ENCODE measurements at regions not wholly inside any gene's neighbourhood (a gene's known extent, or its start where the extent isn't known, plus 50 kb on each side); places are given as distances from the start of the nearest gene placed in this dataset.
A peak's percentile ranks its signal among the peaks of the same experiment; 100 is the strongest.

DNA sequence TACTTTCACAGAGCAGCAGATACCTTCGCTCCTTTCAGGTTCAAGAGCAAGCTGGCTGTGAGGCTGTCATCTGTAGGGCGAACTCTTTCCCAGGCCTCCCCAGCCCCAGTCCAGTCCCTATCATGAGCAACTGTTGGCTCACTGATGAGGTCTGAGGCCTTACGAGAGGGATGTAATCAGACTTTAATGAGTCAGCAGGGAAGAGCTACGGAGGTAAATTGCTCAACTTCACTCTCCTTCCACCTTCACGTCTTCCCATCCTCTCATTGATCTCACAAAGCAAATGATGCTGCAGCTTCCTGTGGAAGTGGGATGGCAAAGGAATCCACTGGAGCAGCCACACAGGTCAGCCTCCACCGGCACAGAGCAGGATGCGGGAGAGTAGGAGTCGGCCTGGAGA lies 130.7 kb upstream of the TBCA start:
- H3K27ac ChIP-seq (ENCODE audit: low read length): no peak overlapping the region
- no peak for TF ChIP-seq EZH2 (IDR thresholded peaks at IDR 0.05; ENCODE audit: low read length, unreplicated experiment)
- no peak for TF ChIP-seq EZH2phosphoT487 (IDR thresholded peaks at IDR 0.05; ENCODE audit: borderline replicate concordance, low read length)
- TF ChIP-seq, protein P1, sequence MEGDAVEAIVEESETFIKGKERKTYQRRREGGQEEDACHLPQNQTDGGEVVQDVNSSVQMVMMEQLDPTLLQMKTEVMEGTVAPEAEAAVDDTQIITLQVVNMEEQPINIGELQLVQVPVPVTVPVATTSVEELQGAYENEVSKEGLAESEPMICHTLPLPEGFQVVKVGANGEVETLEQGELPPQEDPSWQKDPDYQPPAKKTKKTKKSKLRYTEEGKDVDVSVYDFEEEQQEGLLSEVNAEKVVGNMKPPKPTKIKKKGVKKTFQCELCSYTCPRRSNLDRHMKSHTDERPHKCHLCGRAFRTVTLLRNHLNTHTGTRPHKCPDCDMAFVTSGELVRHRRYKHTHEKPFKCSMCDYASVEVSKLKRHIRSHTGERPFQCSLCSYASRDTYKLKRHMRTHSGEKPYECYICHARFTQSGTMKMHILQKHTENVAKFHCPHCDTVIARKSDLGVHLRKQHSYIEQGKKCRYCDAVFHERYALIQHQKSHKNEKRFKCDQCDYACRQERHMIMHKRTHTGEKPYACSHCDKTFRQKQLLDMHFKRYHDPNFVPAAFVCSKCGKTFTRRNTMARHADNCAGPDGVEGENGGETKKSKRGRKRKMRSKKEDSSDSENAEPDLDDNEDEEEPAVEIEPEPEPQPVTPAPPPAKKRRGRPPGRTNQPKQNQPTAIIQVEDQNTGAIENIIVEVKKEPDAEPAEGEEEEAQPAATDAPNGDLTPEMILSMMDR (conservative IDR thresholded peaks at IDR 0.05; ENCODE audit: low read depth, low read length): no peak
- peak; percentile 25 for DNase-seq
- H3K9me2 ChIP-seq (replicated peaks; ENCODE audit: low read length): no peaks in the 10 kb centered on the region
- H3K27me3 ChIP-seq (ENCODE audit: low read length): no peaks in the 10 kb centered on the region
- no peak overlapping the region for H2AFZ ChIP-seq (ENCODE audit: low read length)
- ChIA-PET POLR2A (ENCODE audit: unreplicated experiment) (no interaction called here), CTCF (no interaction called here)
- H3K79me2 ChIP-seq (ENCODE audit: low read length): no peaks in the 10 kb centered on the region
- no peaks in the 10 kb centered on the region for H3F3A ChIP-seq (ENCODE audit: low read length, unreplicated experiment)
- ATAC-seq: no peak
- H3K9ac ChIP-seq (ENCODE audit: low read length): no peak overlapping the region
- no peaks in the 10 kb centered on the region for H3K36me3 ChIP-seq (ENCODE audit: low read depth, low read length)
- no peaks in the 10 kb centered on the region for H3K9me3 ChIP-seq (ENCODE audit: low read length)
- H3K4me1 ChIP-seq (ENCODE audit: insufficient read depth, low read length): no peaks in the 10 kb centered on the region
- no peak overlapping the region for H3K4me3 ChIP-seq (ENCODE audit: low read length)
- no peaks in the 10 kb centered on the region for H4K20me1 ChIP-seq (ENCODE audit: low read length)
- intact Hi-C loops (cut with micrococcal nuclease): no loop called here
- no peak overlapping the region for H3K4me2 ChIP-seq (ENCODE audit: low read length)
- BruUV-seq (replicated peaks): no TSS peak

DNA sequence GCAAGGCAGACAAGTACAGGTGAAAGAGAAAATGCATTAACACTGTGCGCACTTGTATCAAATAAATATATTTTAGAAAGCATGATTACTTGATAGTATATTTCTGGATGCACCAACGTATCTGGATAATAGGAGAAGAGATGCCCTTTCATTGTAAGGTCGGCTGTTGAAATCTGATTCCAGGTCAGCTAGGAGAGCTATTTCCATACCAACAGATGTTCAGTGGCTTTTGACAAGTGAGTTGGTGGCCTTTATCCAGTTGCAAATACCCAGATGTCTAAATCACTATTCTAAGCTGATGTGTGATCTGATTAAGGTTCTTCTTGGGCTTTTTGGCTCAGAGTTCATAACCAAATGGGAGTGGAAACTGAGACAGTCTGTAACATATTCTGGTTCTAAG lies 128.2 kb upstream of the TBCA start:
- DNase-seq: no peak
- intact Hi-C loops (cut with micrococcal nuclease): no loop called here
- ATAC-seq: no peak
- Histone ChIP-seq H3K4me3 (ENCODE audit: low read length) (no peak overlapping the region), H3K79me2 (ENCODE audit: low read length) (no peaks in the 10 kb centered on the region), H3K36me3 (ENCODE audit: low read depth, low read length) (no peaks in the 10 kb centered on the region), H3K9me2 (replicated peaks; ENCODE audit: low read length) (no peaks in the 10 kb centered on the region), H3K27ac (ENCODE audit: low read length) (no peak overlapping the region), H2AFZ (ENCODE audit: low read length) (no peak overlapping the region), H3F3A (ENCODE audit: low read length, unreplicated experiment) (no peaks in the 10 kb centered on the region), H3K9me3 (ENCODE audit: low read length) (no peaks in the 10 kb centered on the region), H3K4me1 (ENCODE audit: insufficient read depth, low read length) (no peaks in the 10 kb centered on the region), H3K27me3 (ENCODE audit: low read length) (no peaks in the 10 kb centered on the region), H3K4me2 (ENCODE audit: low read length) (no peak overlapping the region), H4K20me1 (ENCODE audit: low read length) (no peaks in the 10 kb centered on the region), H3K9ac (ENCODE audit: low read length) (no peak overlapping the region)
- no peak for TF ChIP-seq EZH2phosphoT487 (IDR thresholded peaks at IDR 0.05; ENCODE audit: borderline replicate concordance, low read length)
- TF ChIP-seq, protein P1 (conservative IDR thresholded peaks at IDR 0.05; ENCODE audit: low read depth, low read length): no peak
- TF ChIP-seq EZH2 (IDR thresholded peaks at IDR 0.05; ENCODE audit: low read length, unreplicated experiment): no peak
- no TSS peak for BruUV-seq (replicated peaks)
- ChIA-PET CTCF (no interaction called here), POLR2A (ENCODE audit: unreplicated experiment) (no interaction called here)

GRCh38 chr5:77900691-77901090 lies 124.6 kb upstream of the TBCA start:
- no peak overlapping the region for H3K4me2 ChIP-seq (ENCODE audit: low read length)
- BruUV-seq (replicated peaks): no TSS peak
- TF ChIP-seq EZH2 (IDR thresholded peaks at IDR 0.05; ENCODE audit: low read length, unreplicated experiment): no peak
- TF ChIP-seq, protein P1 (conservative IDR thresholded peaks at IDR 0.05; ENCODE audit: low read depth, low read length): no peak
- no peak for TF ChIP-seq EZH2phosphoT487 (IDR thresholded peaks at IDR 0.05; ENCODE audit: borderline replicate concordance, low read length)
- no peaks in the 10 kb centered on the region for H3K4me1 ChIP-seq (ENCODE audit: insufficient read depth, low read length)
- H3K27ac ChIP-seq (ENCODE audit: low read length): no peak overlapping the region
- no peak overlapping the region for H3K4me3 ChIP-seq (ENCODE audit: low read length)
- no peaks in the 10 kb centered on the region for H3K9me3 ChIP-seq (ENCODE audit: low read length)
- no peak overlapping the region for H2AFZ ChIP-seq (ENCODE audit: low read length)
- ATAC-seq: no peak
- H4K20me1 ChIP-seq (ENCODE audit: low read length): no peaks in the 10 kb centered on the region
- no peaks in the 10 kb centered on the region for H3K9me2 ChIP-seq (replicated peaks; ENCODE audit: low read length)
- H3F3A ChIP-seq (ENCODE audit: low read length, unreplicated experiment): no peaks in the 10 kb centered on the region
- POLR2A ChIA-PET (ENCODE audit: unreplicated experiment): no interaction called here
- H3K9ac ChIP-seq (ENCODE audit: low read length): no peak overlapping the region
- H3K36me3 ChIP-seq (ENCODE audit: low read depth, low read length): no peaks in the 10 kb centered on the region
- H3K79me2 ChIP-seq (ENCODE audit: low read length): no peaks in the 10 kb centered on the region
- CTCF ChIA-PET: no interaction called here
- no peak for DNase-seq
- intact Hi-C loops (cut with micrococcal nuclease): no loop called here
- H3K27me3 ChIP-seq (ENCODE audit: low read length): no peaks in the 10 kb centered on the region
